ENCODE measurements at regions not wholly inside any gene's neighbourhood (a gene's known extent, or its start where the extent isn't known, plus 50 kb on each side); places are given as distances from the start of the nearest gene placed in this dataset.

DNA sequence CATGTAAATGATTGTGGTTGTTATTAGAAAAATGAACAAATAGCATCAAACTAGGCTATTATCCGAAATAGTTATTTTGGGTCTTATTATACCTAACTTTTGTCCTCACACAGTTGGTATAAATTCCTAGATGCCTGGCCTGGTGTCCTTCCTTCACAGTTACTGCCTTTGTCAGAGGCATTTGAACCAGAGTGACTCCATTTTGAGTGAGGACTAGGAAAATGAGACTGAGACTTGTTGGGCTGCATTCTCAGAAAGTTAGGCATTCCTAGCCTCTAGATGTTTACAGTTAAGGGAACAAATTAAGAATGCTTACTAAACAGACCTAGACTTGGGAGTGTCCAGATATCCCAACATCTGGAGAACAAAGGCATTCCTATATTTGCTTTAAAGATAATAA lies 283.5 kb upstream of the C9orf72 start:
- Histone ChIP-seq H3K9ac (ENCODE audit: control insufficient read depth, extremely low read depth, insufficient read depth, low read length) (no peak overlapping the region), H3K9me3 (ENCODE audit: control insufficient read depth, low read depth, low read length) (no peaks in the 10 kb centered on the region), H4K20me1 (ENCODE audit: control insufficient read depth, extremely low read depth, insufficient read depth, low read length) (no peaks in the 10 kb centered on the region), H3K4me1 (ENCODE audit: control insufficient read depth, extremely low read depth, insufficient read depth, low read length) (peaks cover 2% of the 10 kb centered on the region), H3K9me1 (ENCODE audit: control insufficient read depth, extremely low read depth, insufficient read depth, low read length) (no peaks in the 10 kb centered on the region), H3K4me2 (ENCODE audit: control insufficient read depth, extremely low read depth, insufficient read depth, low read depth, low read length) (no peak overlapping the region), H3K79me2 (ENCODE audit: control insufficient read depth, insufficient read depth, low read length) (no peaks in the 10 kb centered on the region), H3K4me3 (ENCODE audit: control insufficient read depth in 2 of 3, extremely low read depth in 1 of 3, insufficient read depth in 2 of 3, low read depth in 1 of 3, low read length in 3 of 3) (no peak overlapping the region), H3K36me3 (ENCODE audit: control insufficient read depth in 2 of 2, extremely low read depth in 1 of 2, insufficient read depth in 2 of 2, low read length in 2 of 2) (no peaks in the 10 kb centered on the region), H2AFZ (ENCODE audit: control insufficient read depth, low read length) (no peak overlapping the region), H3K27me3 (ENCODE audit: control insufficient read depth, extremely low read depth, insufficient read depth, low read length) (no peaks in the 10 kb centered on the region), H3K27ac (ENCODE audit: control insufficient read depth, insufficient read depth, low read length) (no peak overlapping the region)
- dilution Hi-C loops (cut with MboI; ENCODE audit: extremely low pct_ligation_motif_present, low sequenced_read_pairs), result no loop called here
- TF ChIP-seq EZH2 (IDR thresholded peaks at IDR 0.05; ENCODE audit: low read length), result no peak
- TF ChIP-seq, protein P1, sequence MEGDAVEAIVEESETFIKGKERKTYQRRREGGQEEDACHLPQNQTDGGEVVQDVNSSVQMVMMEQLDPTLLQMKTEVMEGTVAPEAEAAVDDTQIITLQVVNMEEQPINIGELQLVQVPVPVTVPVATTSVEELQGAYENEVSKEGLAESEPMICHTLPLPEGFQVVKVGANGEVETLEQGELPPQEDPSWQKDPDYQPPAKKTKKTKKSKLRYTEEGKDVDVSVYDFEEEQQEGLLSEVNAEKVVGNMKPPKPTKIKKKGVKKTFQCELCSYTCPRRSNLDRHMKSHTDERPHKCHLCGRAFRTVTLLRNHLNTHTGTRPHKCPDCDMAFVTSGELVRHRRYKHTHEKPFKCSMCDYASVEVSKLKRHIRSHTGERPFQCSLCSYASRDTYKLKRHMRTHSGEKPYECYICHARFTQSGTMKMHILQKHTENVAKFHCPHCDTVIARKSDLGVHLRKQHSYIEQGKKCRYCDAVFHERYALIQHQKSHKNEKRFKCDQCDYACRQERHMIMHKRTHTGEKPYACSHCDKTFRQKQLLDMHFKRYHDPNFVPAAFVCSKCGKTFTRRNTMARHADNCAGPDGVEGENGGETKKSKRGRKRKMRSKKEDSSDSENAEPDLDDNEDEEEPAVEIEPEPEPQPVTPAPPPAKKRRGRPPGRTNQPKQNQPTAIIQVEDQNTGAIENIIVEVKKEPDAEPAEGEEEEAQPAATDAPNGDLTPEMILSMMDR (optimal IDR thresholded peaks at IDR 0.05 in 1 of 3, IDR thresholded peaks at IDR 0.05 in 1 of 3, conservative IDR thresholded peaks at IDR 0.05 in 1 of 3; ENCODE audit: extremely low read depth in 1 of 3, insufficient read depth in 2 of 3, low read length in 3 of 3), result no peak
- no peak for FAIRE-seq
- no peak for DNase-seq (ENCODE audit: low read depth, low spot score)

DNA sequence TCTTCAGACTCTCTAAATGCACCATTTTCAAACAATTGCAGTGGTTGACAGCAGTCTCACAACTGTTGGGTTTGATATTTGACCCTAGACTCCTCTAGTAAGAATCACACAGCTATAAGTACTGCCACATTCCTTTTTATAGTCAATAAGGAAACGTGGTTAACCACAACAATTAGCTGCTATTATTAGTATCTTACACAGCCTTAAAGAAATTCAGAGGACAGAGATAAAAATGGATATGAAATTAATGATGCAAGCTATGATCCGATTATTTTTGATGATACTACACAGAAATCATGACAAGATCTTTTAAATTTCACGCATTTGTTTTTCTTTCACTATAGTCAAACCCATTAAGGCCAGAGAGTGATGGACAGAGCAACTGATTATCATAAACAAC lies 288.6 kb upstream of the C9orf72 start:
- DNase-seq (ENCODE audit: low read depth, low spot score), result no peak
- dilution Hi-C loops (cut with MboI; ENCODE audit: extremely low pct_ligation_motif_present, low sequenced_read_pairs), result no loop called here

More for the DNA sequence above, 288.6 kb upstream of the C9orf72 start:
- Histone ChIP-seq H3K9me1 (ENCODE audit: control insufficient read depth, extremely low read depth, insufficient read depth, low read length) (no peaks in the 10 kb centered on the region), H3K9ac (ENCODE audit: control insufficient read depth, extremely low read depth, insufficient read depth, low read length) (no peak overlapping the region), H3K27ac (ENCODE audit: control insufficient read depth, insufficient read depth, low read length) (no peak overlapping the region), H3K4me3 (ENCODE audit: control insufficient read depth in 2 of 3, extremely low read depth in 1 of 3, insufficient read depth in 2 of 3, low read depth in 1 of 3, low read length in 3 of 3) (no peak overlapping the region), H3K27me3 (ENCODE audit: control insufficient read depth, extremely low read depth, insufficient read depth, low read length) (no peaks in the 10 kb centered on the region), H3K4me1 (ENCODE audit: control insufficient read depth, extremely low read depth, insufficient read depth, low read length) (peaks cover 5% of the 10 kb centered on the region), H3K4me2 (ENCODE audit: control insufficient read depth, extremely low read depth, insufficient read depth, low read depth, low read length) (no peak overlapping the region), H3K9me3 (ENCODE audit: control insufficient read depth, low read depth, low read length) (no peaks in the 10 kb centered on the region), H2AFZ (ENCODE audit: control insufficient read depth, low read length) (no peak overlapping the region), H4K20me1 (ENCODE audit: control insufficient read depth, extremely low read depth, insufficient read depth, low read length) (no peaks in the 10 kb centered on the region), H3K79me2 (ENCODE audit: control insufficient read depth, insufficient read depth, low read length) (no peaks in the 10 kb centered on the region), H3K36me3 (ENCODE audit: control insufficient read depth in 2 of 2, extremely low read depth in 1 of 2, insufficient read depth in 2 of 2, low read length in 2 of 2) (no peaks in the 10 kb centered on the region)
- FAIRE-seq, result no peak
- TF ChIP-seq, protein P1 (optimal IDR thresholded peaks at IDR 0.05 in 1 of 3, IDR thresholded peaks at IDR 0.05 in 1 of 3, conservative IDR thresholded peaks at IDR 0.05 in 1 of 3; ENCODE audit: extremely low read depth in 1 of 3, insufficient read depth in 2 of 3, low read length in 3 of 3), result no peak
- no peak for TF ChIP-seq EZH2 (IDR thresholded peaks at IDR 0.05; ENCODE audit: low read length)

Measured in keratinocyte (primary cell).